SK-N-SH (cell line): ENCODE measurements at regions not wholly inside any gene's neighbourhood (a gene's known extent, or its start where the extent isn't known, plus 50 kb on each side); places are given as distances from the start of the nearest gene placed in this dataset.

Experiments
- CTCF ChIA-PET: fragments of 300-600, 350-600 bp; formaldehyde crosslinking; extraction: SDS; loops from one replicate; lab custom pipeline; 2021; lab: Yijun Ruan, JAX
- POLR2A ChIA-PET: fragments of 350-600 bp; sonication (Branson Sonifier 250); formaldehyde crosslinking; extraction: SDS; loops from one replicate; lab custom pipeline; 2020; ENCODE audit warnings: antibody characterized with exemption, inconsistent platforms; lab: Yijun Ruan, JAX
- DNase-seq: peaks from one replicate; pipeline ENCODE4 v3.0.0; 2012
- H2AFZ ChIP-seq: fragments of 200-600 bp; sonication (generic); 2 replicates; pipeline ENCODE4 v1.8.1; 2016; ENCODE audit warnings: antibody characterized with exemption, mild to moderate bottlenecking, low read depth
- H3F3A ChIP-seq: fragments of 200-600 bp; sonication (generic); replicated peaks from 2 replicates; pipeline ENCODE3; 2016; ENCODE audit warnings: antibody characterized with exemption, mild to moderate bottlenecking; ENCODE audit not compliant: insufficient read depth
- H3K27ac ChIP-seq, 2 experiments: fragments of 200-500 bp in 1 of 2; fragments of 200-600 bp in 1 of 2; sonication (Bioruptor generic) in 1 of 2; sonication (generic), shearing (Covaris generic) in 1 of 2; 2 replicates each; pipeline versions ENCODE4 v1.5.1 to v1.6.1; 2014 to 2016; ENCODE audit warnings: low read depth in 2 of 2, inconsistent platforms in 1 of 2, low read length in 1 of 2, mild to moderate bottlenecking in 1 of 2, mixed read lengths in 1 of 2
- H3K27me3 ChIP-seq: fragments of 200-600 bp; sonication (generic), shearing (Covaris generic); 2 replicates; pipeline ENCODE4 v1.6.1; 2016; ENCODE audit warnings: mixed run types; ENCODE audit not compliant: insufficient read depth
- H3K36me3 ChIP-seq, 2 experiments: fragments of 200-500 bp in 1 of 2; fragments of 200-600 bp in 1 of 2; sonication (Bioruptor generic) in 1 of 2; sonication (generic) in 1 of 2; replicated peaks in 1 of 2; 2 replicates each; pipeline versions ENCODE3 to v1.5.1; 2014 to 2016; ENCODE audit warnings: low read length in 1 of 2, mild to moderate bottlenecking in 1 of 2; ENCODE audit not compliant: insufficient read depth in 2 of 2, control insufficient read depth in 1 of 2
- H3K4me1 ChIP-seq, 2 experiments: fragments of 200-500 bp in 1 of 2; fragments of 200-600 bp in 1 of 2; sonication (Bioruptor generic) in 1 of 2; sonication (generic), shearing (Covaris generic) in 1 of 2; 2 replicates each; pipeline versions ENCODE4 v1.5.1 to v1.6.1; 2014 to 2016; ENCODE audit warnings: low read depth in 1 of 2, low read length in 1 of 2, mixed run types in 1 of 2; ENCODE audit not compliant: insufficient read depth in 2 of 2, control insufficient read depth in 1 of 2
- H3K4me2 ChIP-seq: fragments of 200-600 bp; sonication (generic), shearing (Covaris generic); 2 replicates; pipeline ENCODE4 v1.6.1; 2017; ENCODE audit warnings: mixed run types
- H3K4me3 ChIP-seq, 2 experiments: fragments of 200-500 bp in 1 of 2; fragments of 200-600 bp in 1 of 2; sonication (Bioruptor generic) in 1 of 2; sonication (generic), shearing (Covaris generic) in 1 of 2; 2 replicates each; pipeline versions ENCODE4 v1.5.1 to v1.8.1; 2014 to 2016; ENCODE audit warnings: low read depth in 2 of 2, inconsistent platforms in 1 of 2, low read length in 1 of 2, mild to moderate bottlenecking in 1 of 2, mixed read lengths in 1 of 2, moderate library complexity in 1 of 2
- H3K79me2 ChIP-seq: fragments of 200-600 bp; sonication (generic); 2 replicates; pipeline ENCODE4 v1.8.1; 2017; ENCODE audit warnings: mild to moderate bottlenecking; ENCODE audit not compliant: insufficient read depth
- H3K9ac ChIP-seq: fragments of 200-600 bp; sonication (generic); 2 replicates; pipeline ENCODE4 v1.6.1; 2017; ENCODE audit warnings: mixed run types
- H3K9me2 ChIP-seq: fragments of 200-600 bp; sonication (generic); 2 replicates; pipeline ENCODE4 v1.6.1; 2017; ENCODE audit warnings: mixed run types
- H3K9me3 ChIP-seq: fragments of 200-600 bp; sonication (generic); 2 replicates; pipeline ENCODE4 v1.6.1; 2017; ENCODE audit warnings: mixed run types, mild to moderate bottlenecking, moderate library complexity
- H4K20me1 ChIP-seq: fragments of 200-600 bp; sonication (generic); 2 replicates; pipeline ENCODE4 v1.6.1; 2017; ENCODE audit warnings: mild to moderate bottlenecking, mixed run types; ENCODE audit not compliant: insufficient read depth
- EZH2phosphoT487 ChIP-seq: fragments of 200-600 bp; sonication (generic); IDR thresholded peaks from 2 replicates; pipeline ENCODE4 v1.6.1; 2017; ENCODE audit warnings: low read depth, mixed run types, mild to moderate bottlenecking, antibody characterized with exemption, moderate library complexity, borderline replicate concordance
- FOXJ3 ChIP-seq: sonication (generic); formaldehyde crosslinking; IDR thresholded peaks from 2 replicates; pipeline ENCODE4 v1.5.1; 2020; ENCODE audit warnings: mild to moderate bottlenecking, missing genetic modification reagents
- GATA2 ChIP-seq: sonication (generic); formaldehyde crosslinking; IDR thresholded peaks from 2 replicates; pipeline ENCODE4 v1.5.0; 2020; ENCODE audit warnings: mild to moderate bottlenecking, missing genetic modification reagents
- MAX ChIP-seq: IDR thresholded peaks from 2 replicates; pipeline ENCODE4 v1.4.0; 2012; ENCODE audit warnings: low read depth
- MXI1 ChIP-seq: IDR thresholded peaks from 2 replicates; pipeline ENCODE4 v1.6.1; 2012; ENCODE audit warnings: mild to moderate bottlenecking, low read depth, low read length, improper control_type of control experiment
- POLR2AphosphoS5 ChIP-seq: IDR thresholded peaks from 2 replicates; pipeline ENCODE4 v1.6.1; 2012; ENCODE audit warnings: low read depth, low read length
- RAD21 ChIP-seq: IDR thresholded peaks from 2 replicates; pipeline ENCODE4 v1.6.1; 2012; ENCODE audit warnings: mild to moderate bottlenecking, low read length
- RCOR1 ChIP-seq: fragments of 150-350 bp; IDR thresholded peaks from 2 replicates; pipeline ENCODE4 v1.6.1; 2017; ENCODE audit warnings: antibody characterized with exemption, low read length
- YY1 ChIP-seq: IDR thresholded peaks from 2 replicates; pipeline ENCODE4 v1.4.0; 2012; ENCODE audit warnings: low read depth, mild to moderate bottlenecking
- WGBS: methylation state at CpG from one replicate; pipeline ENCODE4 v1.1.6; 2017; ENCODE audit warnings: low lambda C conversion rate; 5-methylcytosine and 5-hydroxymethylcytosine counted together
- TF ChIP-seq, protein P1 (sequence below): fragments of 150-350 bp; IDR thresholded peaks from 2 replicates; pipeline ENCODE4 v1.6.1; 2016; ENCODE audit warnings: mild to moderate bottlenecking, low read depth, low read length
- TF ChIP-seq, protein P2 (sequence below): IDR thresholded peaks from 2 replicates; pipeline ENCODE4; 2012

- TF ChIP-seq RAD21, result no peak
- TF ChIP-seq, protein P1, sequence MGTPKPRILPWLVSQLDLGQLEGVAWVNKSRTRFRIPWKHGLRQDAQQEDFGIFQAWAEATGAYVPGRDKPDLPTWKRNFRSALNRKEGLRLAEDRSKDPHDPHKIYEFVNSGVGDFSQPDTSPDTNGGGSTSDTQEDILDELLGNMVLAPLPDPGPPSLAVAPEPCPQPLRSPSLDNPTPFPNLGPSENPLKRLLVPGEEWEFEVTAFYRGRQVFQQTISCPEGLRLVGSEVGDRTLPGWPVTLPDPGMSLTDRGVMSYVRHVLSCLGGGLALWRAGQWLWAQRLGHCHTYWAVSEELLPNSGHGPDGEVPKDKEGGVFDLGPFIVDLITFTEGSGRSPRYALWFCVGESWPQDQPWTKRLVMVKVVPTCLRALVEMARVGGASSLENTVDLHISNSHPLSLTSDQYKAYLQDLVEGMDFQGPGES, result no peak
- TF ChIP-seq, protein P2, sequence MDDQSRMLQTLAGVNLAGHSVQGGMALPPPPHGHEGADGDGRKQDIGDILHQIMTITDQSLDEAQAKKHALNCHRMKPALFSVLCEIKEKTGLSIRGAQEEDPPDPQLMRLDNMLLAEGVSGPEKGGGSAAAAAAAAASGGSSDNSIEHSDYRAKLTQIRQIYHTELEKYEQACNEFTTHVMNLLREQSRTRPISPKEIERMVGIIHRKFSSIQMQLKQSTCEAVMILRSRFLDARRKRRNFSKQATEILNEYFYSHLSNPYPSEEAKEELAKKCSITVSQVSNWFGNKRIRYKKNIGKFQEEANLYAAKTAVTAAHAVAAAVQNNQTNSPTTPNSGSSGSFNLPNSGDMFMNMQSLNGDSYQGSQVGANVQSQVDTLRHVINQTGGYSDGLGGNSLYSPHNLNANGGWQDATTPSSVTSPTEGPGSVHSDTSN, result no peak
These were observed 73.6 kb upstream of the CCL1 start for GRCh38 chr17:34436607-34437006.

DNA sequence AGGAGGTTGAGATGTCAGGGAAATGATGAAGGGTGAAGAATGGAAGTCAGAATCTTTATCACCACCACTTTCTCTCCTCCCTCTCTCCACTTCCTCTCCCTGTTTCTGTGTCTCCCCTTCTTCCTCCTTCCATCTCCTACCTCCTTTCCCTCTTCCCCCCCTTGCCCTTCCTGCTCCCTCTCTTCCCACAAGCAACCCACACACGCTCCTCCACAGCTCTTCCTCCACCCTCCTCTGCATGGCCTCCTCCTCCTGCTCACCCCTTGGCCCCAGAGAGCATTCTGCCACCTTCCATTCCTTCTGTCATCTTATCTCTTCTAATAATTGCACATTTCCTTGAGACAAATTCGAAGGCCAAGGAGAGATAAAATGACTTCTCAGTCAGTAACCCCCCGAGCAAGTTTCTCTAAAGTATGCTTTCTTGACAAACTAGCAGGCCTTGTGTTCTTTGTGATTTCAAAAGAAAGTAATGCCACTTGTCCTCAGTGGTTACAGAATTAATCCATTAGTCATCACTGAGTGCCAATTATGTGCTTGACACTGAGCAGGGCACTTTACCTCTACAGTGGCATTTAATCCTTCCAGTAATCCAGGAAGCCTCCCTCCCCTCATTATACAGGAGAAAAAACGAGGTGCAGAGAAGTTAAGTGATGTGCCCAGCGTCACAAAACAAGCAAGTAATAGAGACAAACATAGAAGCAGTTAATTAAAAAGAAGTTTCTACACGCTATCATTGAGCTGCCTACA is 72.3 kb upstream of the CCL1 start:
- DNase-seq, result no peak
- no peak overlapping the region for H3K27ac ChIP-seq
- H3K27me3 ChIP-seq, result 0 out of 2 replicates have a peak, but pooled peaks cover 5% of the 10 kb centered on the region
- H3K9me3 ChIP-seq, result no peaks in the 10 kb centered on the region
- no peak for TF ChIP-seq YY1
- TF ChIP-seq, protein P1, result no peak
- TF ChIP-seq POLR2AphosphoS5, result no peak
- no peak for TF ChIP-seq MXI1
- TF ChIP-seq GATA2, result no peak
- TF ChIP-seq RCOR1, result no peak
- no peak for TF ChIP-seq MAX
- TF ChIP-seq EZH2phosphoT487, result no peak
- TF ChIP-seq FOXJ3 (CRISPR knock-in tag), result no peak
- no peak overlapping the region for H3K4me3 ChIP-seq
- H3K9me2 ChIP-seq, result no peaks in the 10 kb centered on the region
- no peaks in the 10 kb centered on the region for H3K4me1 ChIP-seq
- H2AFZ ChIP-seq, result no peak overlapping the region
- H3K36me3 ChIP-seq, result no peaks in the 10 kb centered on the region
- H3F3A ChIP-seq, result no peaks in the 10 kb centered on the region
- 8% methylated on average over 6 of the region's 6 CpGs for WGBS
- H3K9ac ChIP-seq, result no peak overlapping the region
- H3K4me2 ChIP-seq, result no peak overlapping the region
- H4K20me1 ChIP-seq, result no peaks in the 10 kb centered on the region
- H3K79me2 ChIP-seq, result no peaks in the 10 kb centered on the region
- ChIA-PET POLR2A (no interaction called here), CTCF (interaction anchor here (6.5 kb wide), 1 partner anchor 15 kb away, joined by 34 read pairs; no protein-coding TSS in a partner anchor)

More at GRCh38 chr17:34436607-34437006, 73.6 kb upstream of the CCL1 start:
- 0% methylated on average over 2 of the region's 2 CpGs for WGBS
- H3K9ac ChIP-seq, result no peak overlapping the region
- H3K4me2 ChIP-seq, result no peak overlapping the region
- no peaks in the 10 kb centered on the region for H3K79me2 ChIP-seq
- H3K36me3 ChIP-seq, result no peaks in the 10 kb centered on the region
- no peak overlapping the region for H2AFZ ChIP-seq
- H3K27ac ChIP-seq, result no peak overlapping the region
- no peaks in the 10 kb centered on the region for H3K9me2 ChIP-seq
- POLR2A ChIA-PET, result no interaction called here
- CTCF ChIA-PET, result interaction anchor here (6.5 kb wide), 1 partner anchor 16 kb away, joined by 34 read pairs; no protein-coding TSS in a partner anchor
- H4K20me1 ChIP-seq, result no peaks in the 10 kb centered on the region
- no peaks in the 10 kb centered on the region for H3F3A ChIP-seq
- DNase-seq, result no peak
- no peaks in the 10 kb centered on the region for H3K9me3 ChIP-seq
- H3K4me1 ChIP-seq, result no peaks in the 10 kb centered on the region
- no peak overlapping the region for H3K4me3 ChIP-seq
- 0 out of 2 replicates have a peak, but pooled peaks cover 5% of the 10 kb centered on the region for H3K27me3 ChIP-seq
